ENCODE measurements at regions not wholly inside any gene's neighbourhood (a gene's known extent, or its start where the extent isn't known, plus 50 kb on each side); places are given as distances from the start of the nearest gene placed in this dataset.

DNA sequence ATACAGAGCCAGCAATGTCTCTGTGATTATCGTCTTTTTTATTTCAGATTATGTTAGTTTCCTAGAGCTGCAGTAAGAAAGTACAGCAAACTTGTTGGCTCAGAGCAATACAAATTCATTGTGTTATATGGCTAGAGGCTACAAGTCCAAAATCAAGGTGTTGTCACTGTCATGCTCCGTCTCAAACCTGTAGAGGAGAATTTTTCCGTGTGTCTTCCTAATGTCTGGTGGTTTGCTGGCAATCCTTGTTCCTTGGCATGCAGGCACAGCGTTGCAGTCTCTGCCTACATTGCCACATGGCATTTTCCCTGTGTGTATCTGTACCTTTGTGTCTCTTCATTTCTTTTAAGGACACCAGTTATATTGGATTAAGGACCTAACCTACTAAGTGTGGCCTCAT, 244.4 kb downstream of the LRRIQ3 start:
- Histone ChIP-seq H3K4me1 (ENCODE audit: control insufficient read depth, insufficient read depth, low read length, poor library complexity, severe bottlenecking) (no peaks in the 10 kb centered on the region), H3K9me3 (ENCODE audit: control insufficient read depth, low read length) (no peaks in the 10 kb centered on the region), H3K36me3 (ENCODE audit: control insufficient read depth, insufficient read depth, low read length) (no peaks in the 10 kb centered on the region), H3K4me3 (ENCODE audit: extremely low read depth, insufficient read depth, low read length, poor library complexity, severe bottlenecking) (no peak overlapping the region), H3K27ac (ENCODE audit: low read depth, low read length, severe bottlenecking) (no peak overlapping the region)
- WGBS, 2 experiments (ENCODE audit: insufficient coverage in 2 of 2), result 78 to 80% methylated on average over 1 to 4 of the region's 4 CpGs

- WGBS, 2 experiments (ENCODE audit: insufficient coverage in 2 of 2), result 87 to 98% methylated on average over 4 of the region's 5 CpGs
- no peak overlapping the region for H3K4me3 ChIP-seq (ENCODE audit: extremely low read depth, insufficient read depth, low read length, poor library complexity, severe bottlenecking)
- H3K4me1 ChIP-seq (ENCODE audit: control insufficient read depth, insufficient read depth, low read length, poor library complexity, severe bottlenecking), result no peaks in the 10 kb centered on the region
- no peaks in the 10 kb centered on the region for H3K36me3 ChIP-seq (ENCODE audit: control insufficient read depth, insufficient read depth, low read length)
- no peak overlapping the region for H3K27ac ChIP-seq (ENCODE audit: low read depth, low read length, severe bottlenecking)
- no peaks in the 10 kb centered on the region for H3K9me3 ChIP-seq (ENCODE audit: control insufficient read depth, low read length)
These were observed 244.8 kb downstream of the LRRIQ3 start for GRCh38 chr1:73953186-73953585.

DNA sequence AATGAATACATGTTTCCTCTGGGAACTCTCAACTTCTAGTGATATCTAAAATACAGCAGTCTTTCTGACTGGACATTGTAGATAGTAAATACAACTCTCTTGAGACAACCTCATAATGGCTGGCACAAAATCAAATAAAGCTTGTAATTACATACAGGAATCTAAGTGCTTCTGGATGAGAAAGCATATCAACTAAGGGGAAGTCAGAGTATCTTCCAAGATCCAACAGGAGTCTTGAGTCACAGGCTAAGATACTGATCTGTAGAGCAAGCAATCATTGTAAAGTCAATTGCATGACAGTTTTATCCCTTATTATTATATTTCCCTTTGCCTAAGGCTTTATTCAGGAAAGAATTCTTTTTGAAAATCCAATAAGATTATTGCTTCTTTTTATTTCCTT, 249.9 kb downstream of the LRRIQ3 start:
- H3K27ac ChIP-seq (ENCODE audit: low read depth, low read length, severe bottlenecking), result no peak overlapping the region
- H3K36me3 ChIP-seq (ENCODE audit: control insufficient read depth, insufficient read depth, low read length), result no peaks in the 10 kb centered on the region
- H3K9me3 ChIP-seq (ENCODE audit: control insufficient read depth, low read length), result no peaks in the 10 kb centered on the region
- no peaks in the 10 kb centered on the region for H3K4me1 ChIP-seq (ENCODE audit: control insufficient read depth, insufficient read depth, low read length, poor library complexity, severe bottlenecking)
- H3K4me3 ChIP-seq (ENCODE audit: extremely low read depth, insufficient read depth, low read length, poor library complexity, severe bottlenecking), result no peak overlapping the region

- Histone ChIP-seq H3K4me1 (ENCODE audit: control insufficient read depth, insufficient read depth, low read length, poor library complexity, severe bottlenecking) (no peaks in the 10 kb centered on the region), H3K9me3 (ENCODE audit: control insufficient read depth, low read length) (no peaks in the 10 kb centered on the region), H3K4me3 (ENCODE audit: extremely low read depth, insufficient read depth, low read length, poor library complexity, severe bottlenecking) (no peak overlapping the region), H3K36me3 (ENCODE audit: control insufficient read depth, insufficient read depth, low read length) (no peaks in the 10 kb centered on the region), H3K27ac (ENCODE audit: low read depth, low read length, severe bottlenecking) (no peak overlapping the region)
- WGBS, 2 experiments (ENCODE audit: insufficient coverage in 2 of 2), result 91 to 100% methylated on average over 1 of the region's 3 CpGs
These were observed 251.0 kb downstream of the LRRIQ3 start for GRCh38 chr1:73947009-73947408.

- Histone ChIP-seq H3K4me1 (ENCODE audit: control insufficient read depth, insufficient read depth, low read length, poor library complexity, severe bottlenecking) (no peaks in the 10 kb centered on the region), H3K36me3 (ENCODE audit: control insufficient read depth, insufficient read depth, low read length) (no peaks in the 10 kb centered on the region), H3K9me3 (ENCODE audit: control insufficient read depth, low read length) (no peaks in the 10 kb centered on the region), H3K4me3 (ENCODE audit: extremely low read depth, insufficient read depth, low read length, poor library complexity, severe bottlenecking) (no peak overlapping the region), H3K27ac (ENCODE audit: low read depth, low read length, severe bottlenecking) (no peak overlapping the region)
- WGBS, 2 experiments (ENCODE audit: insufficient coverage in 2 of 2), result 0% methylated on average over 1 of the region's 1 CpG; no CpG with 5 or more reads in 1 of the 2 experiments
These were observed 254.7 kb downstream of the LRRIQ3 start for GRCh38 chr1:73943270-73943669.

GRCh38 chr1:73930293-73930692, 267.7 kb downstream of the LRRIQ3 start:
- H3K4me1 ChIP-seq (ENCODE audit: control insufficient read depth, insufficient read depth, low read length, poor library complexity, severe bottlenecking), result no peaks in the 10 kb centered on the region
- H3K36me3 ChIP-seq (ENCODE audit: control insufficient read depth, insufficient read depth, low read length), result no peaks in the 10 kb centered on the region
- H3K9me3 ChIP-seq (ENCODE audit: control insufficient read depth, low read length), result no peaks in the 10 kb centered on the region
- H3K27ac ChIP-seq (ENCODE audit: low read depth, low read length, severe bottlenecking), result no peak overlapping the region
- H3K4me3 ChIP-seq (ENCODE audit: extremely low read depth, insufficient read depth, low read length, poor library complexity, severe bottlenecking), result no peak overlapping the region
- no CpG with 5 or more reads among the region's 1 CpG for WGBS, 2 experiments (ENCODE audit: insufficient coverage in 2 of 2)

- Histone ChIP-seq H3K36me3 (ENCODE audit: control insufficient read depth, insufficient read depth, low read length) (no peaks in the 10 kb centered on the region), H3K4me3 (ENCODE audit: extremely low read depth, insufficient read depth, low read length, poor library complexity, severe bottlenecking) (no peak overlapping the region), H3K9me3 (ENCODE audit: control insufficient read depth, low read length) (no peaks in the 10 kb centered on the region), H3K4me1 (ENCODE audit: control insufficient read depth, insufficient read depth, low read length, poor library complexity, severe bottlenecking) (no peaks in the 10 kb centered on the region), H3K27ac (ENCODE audit: low read depth, low read length, severe bottlenecking) (no peak overlapping the region)
- 80 to 93% methylated on average over 1 to 2 of the region's 3 CpGs for WGBS, 2 experiments (ENCODE audit: insufficient coverage in 2 of 2)
These were observed 283.0 kb downstream of the LRRIQ3 start for GRCh38 chr1:73914951-73915350.

DNA sequence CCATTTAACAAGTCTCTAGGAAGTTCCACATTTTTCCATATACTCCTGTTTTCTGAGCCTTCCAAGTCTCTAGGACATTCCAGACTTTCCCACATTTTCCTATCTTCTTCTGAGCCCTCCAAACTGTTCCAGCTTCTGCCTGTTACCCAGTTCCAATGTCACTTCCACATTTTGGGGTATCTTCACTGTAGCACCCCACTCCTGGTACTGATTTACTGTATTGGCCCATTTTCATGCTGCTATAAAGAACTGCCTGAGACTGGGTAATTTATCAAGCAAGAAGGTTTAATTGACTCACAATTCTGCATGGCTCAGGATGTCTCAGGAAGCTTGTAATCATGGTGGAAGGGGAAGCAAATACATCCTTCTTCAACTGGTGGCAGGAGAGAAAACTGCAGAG, 285.0 kb downstream of the LRRIQ3 start:
- Histone ChIP-seq H3K4me3 (ENCODE audit: extremely low read depth, insufficient read depth, low read length, poor library complexity, severe bottlenecking) (no peak overlapping the region), H3K4me1 (ENCODE audit: control insufficient read depth, insufficient read depth, low read length, poor library complexity, severe bottlenecking) (no peaks in the 10 kb centered on the region), H3K36me3 (ENCODE audit: control insufficient read depth, insufficient read depth, low read length) (no peaks in the 10 kb centered on the region), H3K27ac (ENCODE audit: low read depth, low read length, severe bottlenecking) (no peak overlapping the region), H3K9me3 (ENCODE audit: control insufficient read depth, low read length) (no peaks in the 10 kb centered on the region)

DNA sequence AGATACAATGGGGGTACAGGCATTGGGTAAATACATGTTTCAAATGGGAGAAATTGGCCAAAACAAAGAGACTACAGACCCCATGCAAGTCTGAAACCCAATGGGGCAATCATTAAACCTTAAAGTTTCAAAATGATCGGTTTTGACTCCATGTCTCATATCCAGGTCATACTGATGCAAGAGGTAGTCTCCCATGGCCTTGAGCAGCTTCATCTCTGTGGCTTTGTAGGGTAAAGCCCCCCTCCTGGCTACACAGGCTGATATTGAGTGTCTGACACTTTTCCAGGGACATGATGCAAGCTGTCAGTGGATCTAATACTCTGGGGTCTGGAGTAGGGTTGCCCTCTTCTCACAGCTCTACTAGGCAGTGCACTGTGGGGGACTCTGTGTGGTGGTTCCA, 286.1 kb downstream of the LRRIQ3 start:
- Histone ChIP-seq H3K36me3 (ENCODE audit: control insufficient read depth, insufficient read depth, low read length) (no peaks in the 10 kb centered on the region), H3K4me1 (ENCODE audit: control insufficient read depth, insufficient read depth, low read length, poor library complexity, severe bottlenecking) (no peaks in the 10 kb centered on the region), H3K9me3 (ENCODE audit: control insufficient read depth, low read length) (no peaks in the 10 kb centered on the region), H3K27ac (ENCODE audit: low read depth, low read length, severe bottlenecking) (no peak overlapping the region), H3K4me3 (ENCODE audit: extremely low read depth, insufficient read depth, low read length, poor library complexity, severe bottlenecking) (no peak overlapping the region)
- WGBS, 2 experiments (ENCODE audit: insufficient coverage in 2 of 2), result 88 to 92% methylated on average over 1 of the region's 1 CpG

- H3K27ac ChIP-seq (ENCODE audit: low read depth, low read length, severe bottlenecking), result no peak overlapping the region
- H3K4me3 ChIP-seq (ENCODE audit: extremely low read depth, insufficient read depth, low read length, poor library complexity, severe bottlenecking), result no peak overlapping the region
- no peaks in the 10 kb centered on the region for H3K9me3 ChIP-seq (ENCODE audit: control insufficient read depth, low read length)
- no peaks in the 10 kb centered on the region for H3K4me1 ChIP-seq (ENCODE audit: control insufficient read depth, insufficient read depth, low read length, poor library complexity, severe bottlenecking)
- no CpG with 5 or more reads among the region's 1 CpG for WGBS, 2 experiments (ENCODE audit: insufficient coverage in 2 of 2)
- H3K36me3 ChIP-seq (ENCODE audit: control insufficient read depth, insufficient read depth, low read length), result no peaks in the 10 kb centered on the region
These were observed 287.5 kb downstream of the LRRIQ3 start for GRCh38 chr1:73910466-73910865.

- WGBS, 2 experiments (ENCODE audit: insufficient coverage in 2 of 2), result no CpG with 5 or more reads among the region's 2 CpGs
- no peak overlapping the region for H3K27ac ChIP-seq (ENCODE audit: low read depth, low read length, severe bottlenecking)
These were observed 287.9 kb downstream of the LRRIQ3 start for GRCh38 chr1:73910062-73910461.

GRCh38 chr1:73909043-73909562, 288.9 kb downstream of the LRRIQ3 start:
- H3K4me1 ChIP-seq (ENCODE audit: control insufficient read depth, insufficient read depth, low read length, poor library complexity, severe bottlenecking), result no peaks in the 10 kb centered on the region
- no peak overlapping the region for H3K4me3 ChIP-seq (ENCODE audit: extremely low read depth, insufficient read depth, low read length, poor library complexity, severe bottlenecking)
- no peaks in the 10 kb centered on the region for H3K36me3 ChIP-seq (ENCODE audit: control insufficient read depth, insufficient read depth, low read length)
- no peaks in the 10 kb centered on the region for H3K9me3 ChIP-seq (ENCODE audit: control insufficient read depth, low read length)
- WGBS, 2 experiments (ENCODE audit: insufficient coverage in 2 of 2), result no CpG with 5 or more reads among the region's 2 CpGs
- no peak overlapping the region for H3K27ac ChIP-seq (ENCODE audit: low read depth, low read length, severe bottlenecking)

More at GRCh38 chr1:73910062-73910461, 287.9 kb downstream of the LRRIQ3 start:
- H3K4me3 ChIP-seq (ENCODE audit: extremely low read depth, insufficient read depth, low read length, poor library complexity, severe bottlenecking), result no peak overlapping the region
- no peaks in the 10 kb centered on the region for H3K36me3 ChIP-seq (ENCODE audit: control insufficient read depth, insufficient read depth, low read length)
- H3K9me3 ChIP-seq (ENCODE audit: control insufficient read depth, low read length), result no peaks in the 10 kb centered on the region
- H3K4me1 ChIP-seq (ENCODE audit: control insufficient read depth, insufficient read depth, low read length, poor library complexity, severe bottlenecking), result no peaks in the 10 kb centered on the region

All from mesodermal cell (in vitro differentiated cells).